ENCODE measurements at regions not wholly inside any gene's neighbourhood (a gene's known extent, or its start where the extent isn't known, plus 50 kb on each side); places are given as distances from the start of the nearest gene placed in this dataset.
A peak's percentile ranks its signal among the peaks of the same experiment; 100 is the strongest.

- CTCF ChIA-PET (ENCODE audit: partially characterized antibody): interaction anchor here (1.0 to 1.1 kb wide), 2 partner anchors 19 to 71 kb away, joined by 3 read pairs; no protein-coding TSS in a partner anchor
- Histone ChIP-seq H3K36me3 (ENCODE audit: control insufficient read depth in 2 of 4, insufficient read depth in 4 of 4, low read length in 3 of 4) (peaks cover 0 to 3% (median 0%) of the 10 kb centered on the region in 4 experiments; a peak in 1 of 8 replicates), H2BK15ac (ENCODE audit: low read length) (no peak overlapping the region), H2BK12ac (ENCODE audit: low read depth, low read length) (no peak overlapping the region), H2BK120ac (replicated peaks; ENCODE audit: low read depth, low read length) (no peak overlapping the region), H4K5ac (ENCODE audit: insufficient read length, low read depth, low read length) (no peak overlapping the region), H2BK20ac (ENCODE audit: low read length) (no peak overlapping the region), H3K27me3 (replicated peaks in 1 of 4; ENCODE audit: control insufficient read depth in 3 of 4, extremely low read depth in 1 of 4, insufficient read depth in 3 of 4, low read length in 3 of 4) (no peaks in the 10 kb centered on the region), H2AFZ (ENCODE audit: low read length) (no peak overlapping the region), H3K23me2 (ENCODE audit: low read depth, low read length) (no peaks in the 10 kb centered on the region), H3K79me1 (ENCODE audit: low read depth, low read length) (no peaks in the 10 kb centered on the region), H4K91ac (replicated peaks; ENCODE audit: insufficient read length, low read length) (no peak overlapping the region), H3K18ac (ENCODE audit: extremely low read depth, low read length) (no peak overlapping the region), H3K4me3 (ENCODE audit: extremely low read depth in 1 of 4, insufficient read depth in 2 of 4, low read depth in 3 of 4, low read length in 4 of 4) (no peak overlapping the region), H3K9ac (replicated peaks in 1 of 4; ENCODE audit: extremely low read depth in 1 of 4, low read depth in 3 of 4, low read length in 3 of 4) (no peak overlapping the region), H4K20me1 (replicated peaks in 1 of 2; ENCODE audit: control insufficient read depth in 1 of 2, insufficient read depth in 2 of 2, low read length in 2 of 2) (no peaks in the 10 kb centered on the region), H3K4me1 (replicated peaks in 1 of 4; ENCODE audit: control insufficient read depth in 3 of 4, insufficient read depth in 4 of 4, low read length in 3 of 4) (peaks cover 4 to 14% (median 10%) of the 10 kb centered on the region in 4 experiments; a peak in 5 of 7 replicates), H3K56ac (replicated peaks; ENCODE audit: insufficient read length, low read depth, low read length) (no peak overlapping the region), H4K8ac (ENCODE audit: extremely low read depth, insufficient read depth, low read length) (no peak overlapping the region), H3K14ac (ENCODE audit: insufficient read length) (no peak overlapping the region), H3K4ac (replicated peaks; ENCODE audit: insufficient read length, low read depth, low read length) (no peak overlapping the region), H2AK5ac (ENCODE audit: low read depth, low read length) (no peak overlapping the region), H3K79me2 (ENCODE audit: control insufficient read depth in 1 of 2, insufficient read depth in 2 of 2, low read length in 2 of 2) (no peaks in the 10 kb centered on the region), H3K23ac (ENCODE audit: insufficient read length) (no peak overlapping the region), H2BK5ac (ENCODE audit: low read depth, low read length) (no peak overlapping the region), H3K27ac (ENCODE audit: low read depth, low read length) (no peak overlapping the region), H3K4me2 (ENCODE audit: insufficient read depth in 1 of 2, low read depth in 2 of 2, low read length in 2 of 2) (no peak overlapping the region), H3K9me3 (ENCODE audit: insufficient read depth in 2 of 2, low read depth in 1 of 2, low read length in 1 of 2) (peaks cover 3 to 5% of the 10 kb centered on the region in 2 experiments; a peak in 1 of 4 replicates)
- POLR2A ChIA-PET (ENCODE audit: partially characterized antibody): interaction anchor here (0.9 kb wide), 1 partner anchor 17 kb away, joined by 3 read pairs; no protein-coding TSS in a partner anchor
- 94% methylated on average over 3 of the region's 3 CpGs; no CpG with 5 or more reads in 1 of the 2 experiments for WGBS, 2 experiments (ENCODE audit: extremely low coverage in 1 of 2, insufficient coverage in 1 of 2, insufficient read length in 1 of 2, insufficient replicate concordance in 2 of 2, low coverage in 1 of 2, low lambda C conversion rate in 2 of 2, missing lambda C conversion rate in 1 of 2)
- TF ChIP-seq CTBP2 (IDR thresholded peaks at IDR 0.05; ENCODE audit: borderline replicate concordance, insufficient read depth, insufficient read length, low read length) (no peak), TCF12 (IDR thresholded peaks at IDR 0.05; ENCODE audit: low read depth, low read length) (no peak)
- no peak for FAIRE-seq
- DNase-seq (ENCODE audit: low read depth in 1 of 2, low spot score in 2 of 2): peak in 1 of 2 experiments; percentile 19
Observed at GRCh38 chr18:35856178-35856577, 116.3 kb upstream of the RMP24 start.
